Naive thymus-derived CD4-positive, alpha-beta T cell (primary cell): ENCODE measurements at regions not wholly inside any gene's neighbourhood (a gene's known extent, or its start where the extent isn't known, plus 50 kb on each side); places are given as distances from the start of the nearest gene placed in this dataset.

Source experiments
- ATAC-seq: fragments of 150-1000 bp; cut with Tn5 transposase; 2 replicates; pipeline ENCODE4 v1.10.0; 2021; ENCODE audit warnings: mild to moderate bottlenecking, moderate library complexity
- CTCF ChIA-PET: fragments of 350-600 bp; sonication (Branson Sonifier 250); formaldehyde crosslinking; loops from one replicate; lab custom pipeline; 2021; ENCODE audit warnings: antibody characterized with exemption; lab: Charles Lee
- POLR2A ChIA-PET: fragments of 350-600 bp; sonication (Branson Sonifier 250); formaldehyde crosslinking; loops from one replicate; lab custom pipeline; 2021; ENCODE audit warnings: antibody characterized with exemption, inconsistent platforms; lab: Charles Lee
- DNase-seq, 9 donors: peaks; one replicate each; pipeline versions ENCODE4 v3.0.0 to v3.0.0-alpha.2; 2020 to 2022; ENCODE audit warnings: mixed read lengths in 1 of 9
- H3K27ac ChIP-seq: one replicate; pipeline ENCODE4 v1.7.0; 2013; ENCODE audit warnings: mild to moderate bottlenecking, low read depth, low read length, moderate library complexity
- H3K27me3 ChIP-seq, 2 donors: one replicate each; pipeline ENCODE4 v1.7.0; 2013; ENCODE audit warnings: low read length in 2 of 2, mild to moderate bottlenecking in 2 of 2, moderate library complexity in 2 of 2; ENCODE audit not compliant: control insufficient read depth in 2 of 2, insufficient read depth in 2 of 2
- H3K36me3 ChIP-seq, 3 experiments: 1 replicate in 2 of 3; 2 replicates in 1 of 3; pipeline ENCODE4 v1.7.0; 2013; ENCODE audit warnings: low read length in 3 of 3, mild to moderate bottlenecking in 3 of 3, moderate library complexity in 1 of 3; ENCODE audit not compliant: insufficient read depth in 3 of 3, control insufficient read depth in 2 of 3
- H3K4me1 ChIP-seq, 2 donors: one replicate each; pipeline ENCODE4 v1.7.0; 2013; ENCODE audit warnings: low read length in 2 of 2, mild to moderate bottlenecking in 2 of 2, moderate library complexity in 1 of 2; ENCODE audit not compliant: control insufficient read depth in 2 of 2, insufficient read depth in 2 of 2
- H3K4me3 ChIP-seq: 2 replicates; pipeline ENCODE4 v1.7.0; 2013; ENCODE audit warnings: mild to moderate bottlenecking, low read length
- H3K9me3 ChIP-seq, 3 experiments: 1 replicate in 2 of 3; 2 replicates in 1 of 3; pipeline ENCODE4 v1.7.0; 2013; ENCODE audit warnings: low read length in 3 of 3; ENCODE audit not compliant: control insufficient read depth in 2 of 3
- H3K27ac Mint-ChIP-seq, 9 donors: one replicate each; pipeline ENCODE4 v1.8.0; 2020 to 2022; ENCODE audit warnings: mixed read lengths in 9 of 9, mild to moderate bottlenecking in 8 of 9, moderate library complexity in 5 of 9, inconsistent platforms in 2 of 9
- H3K27me3 Mint-ChIP-seq, 5 donors: one replicate each; pipeline ENCODE4 v1.8.0; 2021 to 2022; ENCODE audit warnings: mixed read lengths in 5 of 5, mild to moderate bottlenecking in 1 of 5
- H3K36me3 Mint-ChIP-seq, 5 donors: one replicate each; pipeline ENCODE4 v1.8.0; 2020 to 2022; ENCODE audit warnings: mixed read lengths in 5 of 5, mild to moderate bottlenecking in 3 of 5, inconsistent platforms in 1 of 5
- H3K4me1 Mint-ChIP-seq, 7 donors: one replicate each; pipeline ENCODE4 v1.8.0; 2020 to 2022; ENCODE audit warnings: mixed read lengths in 7 of 7, mild to moderate bottlenecking in 3 of 7, inconsistent platforms in 1 of 7
- H3K4me3 Mint-ChIP-seq, 10 donors: one replicate each; pipeline ENCODE4 v1.8.0; 2020 to 2022; ENCODE audit warnings: mild to moderate bottlenecking in 10 of 10, mixed read lengths in 10 of 10, moderate library complexity in 6 of 10, inconsistent platforms in 2 of 10
- H3K9me3 Mint-ChIP-seq, 11 donors: one replicate each; pipeline ENCODE4 v1.8.0; 2020 to 2022; ENCODE audit warnings: mixed read lengths in 11 of 11, mild to moderate bottlenecking in 4 of 11, inconsistent platforms in 1 of 11, moderate library complexity in 1 of 11
- intact Hi-C, 2 donors: fragments of 100-400 bp; cut with micrococcal nuclease; formaldehyde crosslinking; loops; one replicate each; pipeline ENCODE4 v1.15.1; 2023

DNA sequence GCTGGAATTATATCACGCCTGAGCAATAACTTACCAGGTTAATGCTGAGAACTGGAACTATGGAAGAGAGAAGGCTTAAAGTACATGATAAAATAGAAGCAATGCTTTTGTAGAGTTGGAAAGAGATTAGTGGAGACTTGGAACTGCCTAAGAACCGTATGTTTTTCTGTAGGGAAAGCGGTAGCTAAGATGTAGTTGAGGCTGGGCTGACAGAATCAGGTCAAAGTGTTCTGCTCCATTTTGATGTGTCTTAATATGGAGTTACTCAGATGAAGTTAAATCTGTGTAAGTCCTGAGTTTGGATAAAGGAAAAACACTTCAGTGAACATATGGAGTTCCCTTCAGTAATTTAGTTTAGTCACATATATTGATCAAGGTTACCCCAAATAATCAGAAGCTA lies 860.9 kb upstream of the CXADR start:
- Mint-ChIP-seq H3K36me3 (no peaks in the 10 kb centered on the region), H3K9me3 (peaks cover 0 to 10% (median 2%) of the 10 kb centered on the region in 11 donors)
- no peak for ATAC-seq

DNA sequence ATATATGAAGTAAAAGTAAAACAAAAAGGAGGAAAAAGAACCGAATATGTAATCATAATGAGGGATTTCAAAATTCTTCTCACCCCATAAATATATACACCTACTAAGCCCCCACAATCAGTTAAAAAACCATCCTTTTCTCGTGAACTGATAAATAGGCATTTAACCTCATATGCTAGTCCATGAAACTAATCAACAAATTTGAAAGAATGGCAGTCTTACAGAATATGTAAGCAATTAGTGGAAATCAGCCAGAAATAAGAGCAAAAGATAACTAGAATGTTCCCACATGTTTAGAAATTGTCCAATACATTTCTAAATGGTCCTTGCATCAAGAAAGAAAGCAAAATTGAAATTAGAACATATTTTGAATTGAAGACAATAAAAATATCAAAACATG lies 849.4 kb upstream of the CXADR start:
- Histone ChIP-seq H3K9me3 (no peaks in the 10 kb centered on the region), H3K27me3 (no peaks in the 10 kb centered on the region), H3K27ac (no peak overlapping the region), H3K4me1 (no peaks in the 10 kb centered on the region), H3K36me3 (no peaks in the 10 kb centered on the region), H3K4me3 (no peak overlapping the region)
- Mint-ChIP-seq H3K27ac (no peak overlapping the region), H3K4me1 (no peaks in the 10 kb centered on the region), H3K4me3 (no peak overlapping the region), H3K27me3 (no peaks in the 10 kb centered on the region), H3K36me3 (no peaks in the 10 kb centered on the region), H3K9me3 (peaks cover 0 to 9% (median 0%) of the 10 kb centered on the region in 11 donors)
- DNase-seq (no peak), ATAC-seq (no peak)
- CTCF ChIA-PET: no interaction called here
- intact Hi-C loops: no loop called here
- POLR2A ChIA-PET: no interaction called here

More for the DNA sequence above, 860.9 kb upstream of the CXADR start:
- no peaks in the 10 kb centered on the region for H3K27me3 Mint-ChIP-seq
- Histone ChIP-seq H3K4me1 (no peaks in the 10 kb centered on the region), H3K9me3 (no peaks in the 10 kb centered on the region), H3K27ac (no peak overlapping the region), H3K36me3 (no peaks in the 10 kb centered on the region), H3K27me3 (no peaks in the 10 kb centered on the region), H3K4me3 (no peak overlapping the region)
- intact Hi-C loops: no loop called here
- ChIA-PET CTCF (no interaction called here), POLR2A (no interaction called here)
- DNase-seq: no peak
- H3K4me3 Mint-ChIP-seq: no peak overlapping the region
- H3K27ac Mint-ChIP-seq: no peak overlapping the region
- no peaks in the 10 kb centered on the region for H3K4me1 Mint-ChIP-seq

DNA sequence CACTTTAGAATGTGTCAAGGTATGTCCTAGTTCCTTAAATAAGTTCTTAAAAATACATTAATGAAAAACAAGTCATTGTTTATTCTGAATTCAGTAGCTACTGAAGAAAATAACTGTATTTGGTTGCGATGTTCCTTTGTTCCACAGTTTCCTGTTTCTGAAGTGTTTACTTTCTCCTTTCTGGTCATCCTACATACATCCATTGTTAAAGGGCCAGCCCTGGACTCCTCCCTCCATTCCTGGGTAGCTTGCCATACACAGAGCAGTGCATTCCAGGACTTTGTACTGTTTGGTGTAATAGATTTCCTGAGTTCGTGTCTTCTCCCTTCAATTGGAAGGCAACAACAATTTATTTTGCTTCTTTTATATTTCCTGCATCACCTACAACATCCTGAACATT lies 845.4 kb upstream of the CXADR start:
- Histone ChIP-seq H3K27me3 (no peaks in the 10 kb centered on the region), H3K27ac (no peak overlapping the region), H3K9me3 (no peaks in the 10 kb centered on the region), H3K4me3 (no peak overlapping the region), H3K4me1 (no peaks in the 10 kb centered on the region), H3K36me3 (no peaks in the 10 kb centered on the region)
- ChIA-PET POLR2A (no interaction called here), CTCF (no interaction called here)
- Mint-ChIP-seq H3K27me3 (no peaks in the 10 kb centered on the region), H3K4me3 (no peak overlapping the region), H3K27ac (no peak overlapping the region), H3K4me1 (no peaks in the 10 kb centered on the region), H3K36me3 (no peaks in the 10 kb centered on the region), H3K9me3 (peaks cover 0 to 10% (median 3%) of the 10 kb centered on the region in 11 donors)
- DNase-seq: no peak
- intact Hi-C loops: no loop called here
- no peak for ATAC-seq

DNA sequence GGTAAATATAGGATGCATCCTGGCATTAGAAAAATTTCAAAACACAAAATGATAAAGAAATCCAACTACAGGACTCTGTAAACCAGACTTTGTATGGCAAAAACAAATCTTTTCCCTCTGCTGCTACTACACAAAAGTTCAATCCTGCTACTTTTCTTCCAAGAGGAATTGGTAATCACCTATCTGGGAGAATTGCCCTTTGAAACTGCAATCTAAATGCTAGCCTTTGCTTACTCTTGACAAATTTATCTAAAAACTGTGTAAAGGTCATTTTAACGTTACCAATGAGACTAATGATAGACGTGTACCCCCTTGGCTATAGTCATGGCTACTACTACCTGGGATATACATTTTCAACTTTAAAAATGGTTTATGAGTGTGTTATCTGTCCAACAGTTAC lies 837.9 kb upstream of the CXADR start:
- intact Hi-C loops: no loop called here
- no peak for ATAC-seq
- no peaks in the 10 kb centered on the region for H3K36me3 Mint-ChIP-seq
- no peaks in the 10 kb centered on the region for H3K36me3 ChIP-seq
- CTCF ChIA-PET: no interaction called here
- no peaks in the 10 kb centered on the region for H3K27me3 ChIP-seq
- H3K27ac ChIP-seq: no peak overlapping the region
- H3K4me3 Mint-ChIP-seq: no peak overlapping the region
- no peaks in the 10 kb centered on the region for H3K27me3 Mint-ChIP-seq
- H3K4me3 ChIP-seq: no peak overlapping the region
- POLR2A ChIA-PET: no interaction called here
- no peaks in the 10 kb centered on the region for H3K9me3 ChIP-seq
- DNase-seq: no peak
- H3K9me3 Mint-ChIP-seq: peaks cover 0 to 12% (median 0%) of the 10 kb centered on the region in 11 donors
- no peak overlapping the region for H3K27ac Mint-ChIP-seq
- no peaks in the 10 kb centered on the region for H3K4me1 ChIP-seq
- H3K4me1 Mint-ChIP-seq: no peaks in the 10 kb centered on the region

DNA sequence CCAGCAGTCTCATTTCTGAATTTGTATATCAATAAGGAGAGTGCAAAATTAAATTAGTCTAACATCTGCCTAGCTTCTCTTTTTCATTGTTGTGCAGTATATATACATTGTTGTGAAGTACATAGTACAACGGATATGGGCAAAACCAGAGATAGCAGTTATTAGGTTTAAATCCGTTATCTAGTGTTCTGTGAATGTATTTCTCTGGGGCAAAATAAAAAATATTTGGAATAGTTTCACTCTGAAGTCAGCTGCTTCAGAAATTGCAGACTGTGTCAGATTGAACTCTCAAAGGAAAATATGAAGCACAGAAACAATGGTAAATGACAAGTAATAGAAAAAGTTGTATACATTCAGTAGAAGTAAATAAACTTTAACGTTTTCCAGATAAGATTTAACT lies 836.5 kb upstream of the CXADR start:
- intact Hi-C loops: no loop called here
- ATAC-seq (no peak), DNase-seq (no peak)
- Mint-ChIP-seq H3K4me3 (no peak overlapping the region), H3K27me3 (no peaks in the 10 kb centered on the region), H3K36me3 (no peaks in the 10 kb centered on the region), H3K27ac (no peak overlapping the region), H3K4me1 (no peaks in the 10 kb centered on the region), H3K9me3 (peaks cover 0 to 12% (median 0%) of the 10 kb centered on the region in 11 donors)
- Histone ChIP-seq H3K27ac (no peak overlapping the region), H3K4me3 (no peak overlapping the region), H3K4me1 (no peaks in the 10 kb centered on the region), H3K9me3 (no peaks in the 10 kb centered on the region), H3K27me3 (no peaks in the 10 kb centered on the region), H3K36me3 (no peaks in the 10 kb centered on the region)
- CTCF ChIA-PET: no interaction called here
- POLR2A ChIA-PET: no interaction called here

DNA sequence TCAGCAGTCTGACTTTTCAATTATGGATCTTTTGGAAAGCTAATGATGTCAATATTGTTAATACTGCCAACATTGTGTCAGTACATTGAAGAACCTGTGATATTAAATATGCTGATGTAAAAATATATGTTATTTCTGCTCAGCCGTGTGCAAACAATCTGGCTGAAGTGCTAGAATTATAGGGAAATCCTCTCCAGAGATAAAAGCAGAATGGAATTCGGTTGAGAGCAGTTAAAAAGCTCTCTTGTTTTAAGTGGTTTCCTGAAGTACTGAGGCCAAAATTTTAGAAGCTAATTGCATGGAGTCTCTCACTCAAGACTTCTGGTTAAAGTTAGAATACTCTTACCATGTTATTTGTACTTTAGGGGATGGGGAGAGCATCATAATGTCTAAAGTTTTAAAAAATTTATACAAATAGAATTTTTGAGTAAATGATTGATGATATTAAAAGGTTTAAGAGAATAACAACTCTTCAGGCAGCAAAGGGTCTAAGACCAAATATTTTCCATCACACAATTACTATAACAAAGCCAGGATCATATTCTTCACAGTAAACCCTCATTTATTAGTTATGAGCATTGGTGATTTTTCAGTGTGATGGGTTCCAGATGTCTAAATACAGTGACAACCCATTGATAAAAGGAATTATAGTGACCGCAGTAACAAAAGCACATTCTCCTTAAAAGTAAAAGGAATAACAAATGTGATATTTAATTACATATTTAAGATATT lies 834.2 kb upstream of the CXADR start:
- H3K9me3 ChIP-seq: no peaks in the 10 kb centered on the region
- H3K27me3 Mint-ChIP-seq: no peaks in the 10 kb centered on the region

DNA sequence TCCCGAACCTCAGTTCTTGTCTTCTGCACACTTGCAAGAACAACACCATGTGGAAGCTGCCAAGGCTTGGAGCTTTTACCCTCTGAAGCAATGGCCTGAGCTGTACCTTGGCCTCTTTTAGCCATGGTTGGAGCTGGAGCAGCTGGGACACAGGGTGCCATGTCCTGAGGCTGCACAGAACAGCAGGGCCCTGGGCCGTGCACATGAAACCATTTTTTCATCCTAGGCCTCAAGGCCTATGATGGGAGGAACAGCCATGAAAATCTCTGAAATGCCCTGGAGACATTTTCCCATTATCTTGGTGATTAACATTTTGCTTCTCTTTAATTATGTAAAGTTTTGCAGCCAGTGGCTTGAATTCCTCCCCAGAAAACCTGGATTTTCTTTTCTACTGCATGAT lies 817.8 kb upstream of the CXADR start:
- no peaks in the 10 kb centered on the region for H3K27me3 Mint-ChIP-seq
- DNase-seq (no peak), ATAC-seq (no peak)
- Histone ChIP-seq H3K27ac (no peak overlapping the region), H3K9me3 (no peaks in the 10 kb centered on the region), H3K4me1 (no peaks in the 10 kb centered on the region), H3K36me3 (no peaks in the 10 kb centered on the region), H3K4me3 (no peak overlapping the region), H3K27me3 (no peaks in the 10 kb centered on the region)
- H3K4me3 Mint-ChIP-seq: no peak overlapping the region
- no peak overlapping the region for H3K27ac Mint-ChIP-seq
- peaks cover 0 to 2% (median 0%) of the 10 kb centered on the region in 7 donors for H3K4me1 Mint-ChIP-seq
- peaks cover 6 to 40% (median 13%) of the 10 kb centered on the region in 11 donors for H3K9me3 Mint-ChIP-seq
- H3K36me3 Mint-ChIP-seq: peaks cover 0 to 4% (median 0%) of the 10 kb centered on the region in 5 donors
- CTCF ChIA-PET: no interaction called here
- POLR2A ChIA-PET: no interaction called here
- intact Hi-C loops: no loop called here

More for the DNA sequence above, 834.2 kb upstream of the CXADR start:
- intact Hi-C loops: no loop called here
- Histone ChIP-seq H3K4me1 (no peaks in the 10 kb centered on the region), H3K27me3 (no peaks in the 10 kb centered on the region), H3K36me3 (no peaks in the 10 kb centered on the region), H3K27ac (no peak overlapping the region), H3K4me3 (no peak overlapping the region)
- Mint-ChIP-seq H3K4me3 (no peak overlapping the region), H3K4me1 (no peaks in the 10 kb centered on the region), H3K36me3 (no peaks in the 10 kb centered on the region), H3K9me3 (peaks cover 0 to 11% (median 4%) of the 10 kb centered on the region in 11 donors), H3K27ac (no peak overlapping the region)
- POLR2A ChIA-PET: no interaction called here
- CTCF ChIA-PET: interaction anchor here (0.6 kb wide), 1 partner anchor 369 kb away, joined by 3 read pairs; no protein-coding TSS in a partner anchor
- DNase-seq: no peak
- no peak for ATAC-seq
